Colonic mucosa (tissue), 4 donors: ENCODE measurements at regions not wholly inside any gene's neighbourhood (a gene's known extent, or its start where the extent isn't known, plus 50 kb on each side); places are given as distances from the start of the nearest gene placed in this dataset.
A peak's percentile ranks its signal among the peaks of the same experiment; 100 is the strongest.

Source experiments
- DNase-seq: peaks from one replicate; pipeline ENCODE4 v3.0.0-alpha.2; 2020
- H3K27ac ChIP-seq: fragments of 200-600 bp; one replicate; pipeline ENCODE4 v1.8.0; 2021
- H3K27me3 ChIP-seq: fragments of 200-600 bp; one replicate; pipeline ENCODE4 v1.8.0; 2021
- H3K36me3 ChIP-seq: fragments of 200-600 bp; one replicate; pipeline ENCODE4 v1.8.0; 2021
- H3K4me1 ChIP-seq: fragments of 200-600 bp; one replicate; pipeline ENCODE4 v1.8.0; 2021; ENCODE audit warnings: mild to moderate bottlenecking
- H3K4me3 ChIP-seq: fragments of 200-600 bp; one replicate; pipeline ENCODE4 v1.8.0; 2021
- H3K9ac ChIP-seq, 2 donors: one replicate each; pipeline ENCODE4 v1.7.0; 2013; ENCODE audit warnings: control low read depth in 2 of 2, low read depth in 2 of 2, low read length in 2 of 2
- H3K9me3 ChIP-seq: fragments of 200-600 bp; one replicate; pipeline ENCODE4 v1.8.0; 2021
- intact Hi-C: fragments of 100-400 bp; cut with DNase I; formaldehyde crosslinking; loops from one replicate; pipeline ENCODE4 v1.14.1; 2022
- TF ChIP-seq, protein P1 (sequence below): fragments of 200-600 bp; IDR thresholded peaks from one replicate; pipeline ENCODE4 v1.8.0; 2022; ENCODE audit warnings: antibody characterized with exemption, mild to moderate bottlenecking
- donor health status: healthy.
- donor health status: DM: no; HTN: no; CAD: no.
- donor health status: DM: no; HTN: no; CAD: no.

DNA sequence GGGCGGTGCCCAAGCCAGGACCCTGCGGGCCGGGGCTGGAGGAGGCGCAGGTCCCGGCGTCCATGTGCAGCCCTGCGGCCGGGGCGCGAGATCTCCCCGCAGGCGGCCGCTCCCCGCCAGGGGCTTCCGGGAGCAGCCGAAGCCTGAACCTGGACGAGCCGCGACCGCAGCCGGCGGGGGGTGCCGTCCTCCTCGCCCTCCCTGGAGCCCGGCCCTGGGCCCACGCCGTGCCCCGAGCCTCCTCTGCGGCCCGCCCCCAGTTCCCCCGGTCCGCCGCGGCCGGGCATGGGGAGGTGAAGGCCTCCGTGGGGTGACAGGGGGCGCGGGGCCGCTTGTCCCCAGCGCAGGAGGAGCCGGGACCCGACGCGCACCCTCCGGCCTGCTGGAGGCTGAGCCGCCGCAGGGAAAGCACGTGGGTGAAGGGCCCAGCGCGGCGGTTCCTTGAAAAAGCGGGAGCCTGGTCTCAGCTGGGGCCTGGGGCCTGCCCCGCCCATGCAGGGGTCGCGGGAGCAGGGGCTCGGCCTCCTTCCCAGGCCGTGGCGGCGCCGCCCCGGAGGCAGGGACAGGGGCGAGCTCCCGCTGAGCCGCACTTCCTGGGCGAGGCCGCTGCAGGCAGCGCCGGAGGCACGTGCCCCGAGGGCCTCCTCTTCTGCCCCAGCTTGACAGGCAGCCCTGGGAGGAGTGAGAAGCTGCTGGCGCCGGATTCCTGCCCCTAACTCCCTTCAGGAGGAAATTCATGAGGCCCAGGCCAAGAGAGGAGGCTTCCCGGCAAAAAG lies 55.6 kb upstream of the PPP2R5C start:
- peak overlapping the region in 1 of 2 donors; percentile 72 for H3K9ac ChIP-seq
- no peaks in the 10 kb centered on the region for H3K9me3 ChIP-seq
- H3K4me3 ChIP-seq, result peak overlapping the region; percentile 26
- peaks cover 14% of the 10 kb centered on the region for H3K4me1 ChIP-seq
- no peak overlapping the region for H3K27ac ChIP-seq
- no peaks in the 10 kb centered on the region for H3K27me3 ChIP-seq
- TF ChIP-seq, protein P1, sequence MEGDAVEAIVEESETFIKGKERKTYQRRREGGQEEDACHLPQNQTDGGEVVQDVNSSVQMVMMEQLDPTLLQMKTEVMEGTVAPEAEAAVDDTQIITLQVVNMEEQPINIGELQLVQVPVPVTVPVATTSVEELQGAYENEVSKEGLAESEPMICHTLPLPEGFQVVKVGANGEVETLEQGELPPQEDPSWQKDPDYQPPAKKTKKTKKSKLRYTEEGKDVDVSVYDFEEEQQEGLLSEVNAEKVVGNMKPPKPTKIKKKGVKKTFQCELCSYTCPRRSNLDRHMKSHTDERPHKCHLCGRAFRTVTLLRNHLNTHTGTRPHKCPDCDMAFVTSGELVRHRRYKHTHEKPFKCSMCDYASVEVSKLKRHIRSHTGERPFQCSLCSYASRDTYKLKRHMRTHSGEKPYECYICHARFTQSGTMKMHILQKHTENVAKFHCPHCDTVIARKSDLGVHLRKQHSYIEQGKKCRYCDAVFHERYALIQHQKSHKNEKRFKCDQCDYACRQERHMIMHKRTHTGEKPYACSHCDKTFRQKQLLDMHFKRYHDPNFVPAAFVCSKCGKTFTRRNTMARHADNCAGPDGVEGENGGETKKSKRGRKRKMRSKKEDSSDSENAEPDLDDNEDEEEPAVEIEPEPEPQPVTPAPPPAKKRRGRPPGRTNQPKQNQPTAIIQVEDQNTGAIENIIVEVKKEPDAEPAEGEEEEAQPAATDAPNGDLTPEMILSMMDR, result no peak
- DNase-seq, result peak; percentile 57
- no peaks in the 10 kb centered on the region for H3K36me3 ChIP-seq
- intact Hi-C loops, result loop anchor here (5.0 kb wide), 2 partner anchors 251 to 391 kb away; no protein-coding TSS in a partner anchor

DNA sequence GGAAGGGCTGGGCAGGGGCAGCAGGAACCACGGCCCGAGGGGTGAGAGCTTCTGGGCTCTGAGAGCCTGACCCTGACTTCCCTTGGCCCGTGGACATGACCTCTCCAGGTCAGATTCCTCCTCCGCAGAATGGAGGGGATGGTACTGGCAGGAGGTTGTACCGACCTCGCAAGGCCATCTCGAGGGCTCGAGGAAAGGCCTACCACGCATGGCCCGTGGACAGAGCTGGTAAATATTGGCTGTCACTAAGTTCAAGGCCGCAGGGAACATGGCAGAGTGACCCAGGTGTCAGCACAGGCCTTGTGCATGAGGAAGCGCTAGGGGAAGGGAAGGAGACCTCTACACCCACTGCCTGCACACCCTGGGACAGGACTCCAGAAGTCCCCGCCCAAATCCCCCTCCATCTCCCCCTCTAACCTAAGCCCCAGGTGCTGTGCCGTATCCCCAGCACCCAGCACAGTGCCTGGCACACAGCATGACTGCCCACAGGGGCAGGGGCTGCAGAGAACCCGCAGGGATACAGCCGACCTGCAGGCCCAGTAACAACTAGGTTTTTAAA lies 54.9 kb upstream of the PPP2R5C start:
- intact Hi-C loops, result loop anchor here (5.0 kb wide), 2 partner anchors 251 to 391 kb away; no protein-coding TSS in a partner anchor
- no peak overlapping the region for H3K4me3 ChIP-seq
- no peak for DNase-seq
- H3K9ac ChIP-seq, result peak overlapping the region in 1 of 2 donors; percentile 72
- no peaks in the 10 kb centered on the region for H3K9me3 ChIP-seq
- no peaks in the 10 kb centered on the region for H3K27me3 ChIP-seq
- no peak overlapping the region for H3K27ac ChIP-seq
- H3K36me3 ChIP-seq, result no peaks in the 10 kb centered on the region
- H3K4me1 ChIP-seq, result peaks cover 14% of the 10 kb centered on the region
- TF ChIP-seq, protein P1, result no peak

DNA sequence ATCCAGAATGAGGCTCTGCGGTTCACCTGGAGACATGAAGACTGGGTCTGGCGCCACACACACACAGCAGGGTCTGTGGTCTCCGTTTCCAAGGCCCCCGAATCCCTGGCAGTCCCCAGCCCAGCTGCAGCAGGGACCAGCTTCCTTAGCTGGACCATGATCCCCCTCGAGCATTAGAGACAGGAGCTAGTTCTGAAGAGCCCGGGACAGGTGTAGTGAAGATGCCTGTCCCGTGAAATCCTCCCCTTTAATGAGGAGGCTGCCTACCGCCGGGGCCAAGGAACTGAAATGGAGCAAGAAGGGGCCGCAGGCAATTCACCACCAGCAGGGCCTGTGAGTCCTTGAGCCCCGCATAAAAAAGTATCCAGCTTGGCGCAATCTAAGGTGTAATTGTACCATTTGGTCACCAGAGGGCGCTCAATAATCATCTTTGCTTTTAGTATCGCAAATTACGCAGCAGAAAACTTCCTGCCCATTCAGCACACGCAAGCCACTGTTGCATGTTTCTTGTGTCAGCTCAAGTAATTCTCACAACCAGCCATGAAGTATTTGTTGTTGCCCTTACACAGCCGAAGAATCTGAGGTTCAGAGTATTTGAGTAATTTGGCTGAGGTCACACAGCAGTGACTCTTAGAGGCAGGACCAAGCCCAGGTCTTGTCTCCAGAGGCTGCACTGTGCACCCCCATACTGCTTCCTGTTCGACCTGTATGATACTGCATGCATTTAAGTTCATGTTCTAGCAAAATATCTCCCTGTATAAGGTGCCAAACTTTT lies 54.3 kb upstream of the PPP2R5C start:
- no peak overlapping the region for H3K27ac ChIP-seq
- TF ChIP-seq, protein P1, result peak; percentile 85
- H3K4me3 ChIP-seq, result no peak overlapping the region
- H3K4me1 ChIP-seq, result peaks cover 14% of the 10 kb centered on the region
- H3K9ac ChIP-seq, result peak overlapping the region; percentile 17 to 35
- intact Hi-C loops, result loop anchor here (5.0 kb wide), 2 partner anchors 250 to 390 kb away; no protein-coding TSS in a partner anchor
- no peaks in the 10 kb centered on the region for H3K9me3 ChIP-seq
- no peaks in the 10 kb centered on the region for H3K27me3 ChIP-seq
- peak; percentile 68 for DNase-seq
- H3K36me3 ChIP-seq, result no peaks in the 10 kb centered on the region

DNA sequence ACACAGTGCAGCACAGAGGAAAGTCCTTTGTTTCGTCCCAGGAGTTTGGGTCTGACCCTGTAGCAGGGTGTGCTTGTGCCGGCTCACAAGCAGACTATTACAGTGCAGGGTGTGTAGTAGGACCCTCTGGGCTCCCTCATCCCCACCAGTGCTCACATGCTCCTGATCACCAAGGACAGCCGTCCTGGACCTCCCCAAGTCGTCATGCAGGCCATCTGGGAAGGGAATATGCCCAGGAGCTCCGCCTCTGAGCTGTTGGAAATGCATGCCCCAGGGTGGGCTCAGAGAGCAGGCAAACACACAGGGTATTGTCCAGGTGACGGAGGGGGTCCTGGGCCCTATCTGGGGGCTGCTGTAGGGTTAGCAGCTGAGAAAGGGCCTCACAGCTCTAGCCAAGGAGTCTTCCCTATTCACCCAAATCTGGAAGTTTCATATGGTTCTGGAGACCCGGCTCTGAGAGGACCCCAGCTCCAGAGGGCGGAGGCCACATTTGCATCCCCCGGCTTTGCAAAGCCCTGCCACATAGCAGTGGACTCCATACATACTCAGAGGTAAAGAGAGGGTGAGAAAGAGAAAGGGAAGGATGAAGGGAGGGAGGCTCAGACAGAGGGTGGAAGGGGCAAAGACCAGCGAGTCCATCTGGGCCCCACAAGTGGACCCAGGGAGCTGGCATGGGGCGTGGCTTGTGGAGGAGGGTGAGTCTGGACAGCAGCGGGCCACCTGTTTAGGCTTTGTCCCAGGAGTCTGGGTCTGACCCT lies 53.5 kb upstream of the PPP2R5C start:
- Histone ChIP-seq H3K27me3 (no peaks in the 10 kb centered on the region), H3K27ac (no peak overlapping the region), H3K4me1 (peaks cover 14% of the 10 kb centered on the region), H3K9me3 (no peaks in the 10 kb centered on the region), H3K4me3 (no peak overlapping the region), H3K36me3 (no peaks in the 10 kb centered on the region), H3K9ac (peak overlapping the region in 1 of 2 donors; percentile 35)
- DNase-seq, result no peak
- intact Hi-C loops, result loop anchor here (5.0 kb wide), 2 partner anchors 249 to 389 kb away; no protein-coding TSS in a partner anchor
- TF ChIP-seq, protein P1, result no peak
